ENCODE measurements at regions not wholly inside any gene's neighbourhood (a gene's known extent, or its start where the extent isn't known, plus 50 kb on each side); places are given as distances from the start of the nearest gene placed in this dataset.

DNA sequence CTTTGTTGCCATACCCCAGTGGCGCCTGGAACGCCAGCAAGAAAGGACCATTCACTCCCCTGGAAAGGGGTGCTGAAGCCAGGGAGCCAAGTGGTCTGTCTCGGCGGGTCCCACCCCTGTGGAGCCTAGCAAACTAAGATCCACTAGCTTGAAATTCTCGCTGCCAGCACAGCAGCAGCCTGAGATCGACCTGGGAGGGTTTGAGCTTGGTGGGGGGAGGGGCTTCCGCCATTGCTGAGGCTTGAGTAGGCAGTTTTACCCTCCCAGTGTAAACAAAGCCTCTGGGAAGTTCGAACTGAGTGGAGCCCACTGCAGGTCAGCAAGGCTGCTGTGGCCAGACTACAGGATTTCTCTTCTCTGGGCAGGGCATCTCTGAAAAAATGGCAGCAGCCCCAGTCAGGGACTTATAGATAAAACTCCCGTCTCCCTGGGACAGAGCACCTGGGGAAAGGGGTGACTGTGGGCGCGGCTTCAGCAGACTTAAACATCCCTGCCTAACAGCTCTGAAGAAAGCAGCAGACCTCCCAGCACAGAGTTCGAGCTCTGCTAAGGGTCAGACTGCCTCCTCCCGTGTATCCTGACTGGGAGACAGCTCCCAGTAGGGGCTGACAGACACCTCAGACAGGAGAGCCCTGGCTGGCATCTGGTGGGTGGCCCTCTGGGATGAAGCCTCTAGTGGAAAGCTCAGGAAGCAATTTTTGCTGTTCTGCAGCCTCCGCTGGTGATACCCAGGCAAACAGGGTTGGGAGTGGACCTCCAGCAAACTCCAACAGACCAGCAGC, 281.1 kb upstream of the SP4 start:
- no peak for DNase-seq (ENCODE audit: low spot score)

DNA sequence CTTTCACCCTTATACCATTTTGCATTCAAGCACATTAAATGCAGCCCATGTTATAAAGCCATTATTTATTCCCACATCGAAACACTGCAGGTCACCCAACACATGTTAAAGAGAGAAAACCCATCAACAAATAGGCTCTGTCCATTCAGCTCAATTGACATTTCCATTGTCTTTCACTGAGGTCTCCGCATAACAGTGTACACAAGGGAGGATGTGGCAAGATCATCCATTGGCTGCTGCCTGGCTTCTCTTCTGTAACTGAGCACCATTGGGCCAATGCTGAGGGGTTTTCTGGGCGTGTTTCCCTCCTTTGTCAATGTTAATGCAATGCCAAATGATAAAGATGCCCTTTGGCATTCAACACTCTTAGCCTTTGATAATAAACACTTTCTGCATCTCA, 278.1 kb upstream of the SP4 start:
- no peak for DNase-seq (ENCODE audit: low spot score)

DNA sequence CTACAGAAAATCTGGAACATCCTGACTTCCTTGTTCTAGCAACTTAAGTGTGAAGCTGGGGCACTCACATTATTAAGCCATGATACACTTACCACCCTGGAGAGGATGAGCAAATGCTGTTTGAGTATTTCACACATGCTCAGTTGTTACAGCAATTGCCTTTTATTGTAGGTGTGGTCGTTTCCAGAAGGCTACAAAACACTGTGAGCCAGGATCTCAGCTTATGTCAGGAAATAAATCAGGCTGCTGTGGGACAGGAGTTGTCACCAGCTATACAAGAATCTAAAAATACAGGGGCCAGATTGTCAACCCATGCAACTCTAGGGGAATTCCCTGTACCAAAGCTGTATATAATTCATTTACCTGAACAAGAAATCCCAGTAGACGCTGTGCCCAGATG, 273.3 kb upstream of the SP4 start:
- no peak for DNase-seq (ENCODE audit: low spot score)

DNA sequence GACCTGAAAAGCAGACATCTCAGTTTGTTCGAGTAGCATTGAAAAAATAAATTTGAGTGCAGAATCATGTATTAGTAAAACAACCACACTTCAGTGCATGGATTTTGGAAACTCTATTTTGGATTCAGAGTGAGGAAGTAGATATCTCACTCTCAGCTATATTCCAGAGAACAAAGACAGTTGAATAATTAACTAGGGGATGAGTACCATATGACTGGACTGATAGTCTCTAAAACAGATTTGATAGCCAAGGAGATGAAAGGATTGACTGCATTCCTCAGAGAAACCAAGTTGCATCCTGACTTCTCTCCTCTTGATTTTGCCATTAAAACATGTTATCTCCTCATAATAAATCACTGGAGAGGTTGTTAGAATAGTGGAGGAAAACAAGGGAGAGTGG, 268.4 kb upstream of the SP4 start:
- DNase-seq (ENCODE audit: low spot score) = no peak

DNA sequence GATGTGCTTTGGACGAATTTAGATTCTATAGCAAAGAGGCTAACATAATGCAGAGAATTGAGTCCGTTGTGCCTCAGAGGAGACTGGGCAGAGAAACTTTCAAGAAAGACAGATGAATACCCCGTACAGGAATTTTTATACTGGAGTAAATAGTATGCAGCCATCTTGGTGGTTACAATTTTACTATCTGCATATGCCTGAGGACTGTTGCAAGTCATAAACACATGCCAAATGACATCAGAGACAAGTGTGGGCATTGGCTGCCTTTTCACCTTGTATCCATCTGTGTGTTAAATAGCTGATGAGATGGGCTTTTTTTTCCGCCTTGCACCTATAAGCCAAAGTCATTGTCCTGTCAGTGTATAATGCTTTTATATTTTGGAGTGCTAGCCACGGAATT, 267.5 kb upstream of the SP4 start:
- DNase-seq (ENCODE audit: low spot score) = no peak

DNA sequence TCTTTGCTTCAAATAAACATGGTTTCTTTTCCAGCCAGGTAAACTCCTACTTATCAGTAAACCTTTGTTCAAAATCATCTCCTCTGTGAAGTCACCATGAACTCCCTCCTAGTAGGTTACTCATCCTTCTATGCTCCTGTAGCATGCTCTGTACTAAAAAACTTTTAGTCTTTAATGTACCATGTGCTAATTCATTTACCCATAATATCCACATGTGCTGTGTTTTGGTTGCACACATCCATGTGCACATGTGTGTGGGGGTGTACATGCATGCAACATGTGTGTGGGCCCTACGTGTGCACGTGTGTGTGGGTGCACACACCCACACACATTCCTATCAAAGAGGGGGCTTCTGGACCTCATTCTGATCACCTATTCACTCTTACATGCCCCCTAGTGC, 259.9 kb upstream of the SP4 start:
- DNase-seq (ENCODE audit: low spot score) = no peak

DNA sequence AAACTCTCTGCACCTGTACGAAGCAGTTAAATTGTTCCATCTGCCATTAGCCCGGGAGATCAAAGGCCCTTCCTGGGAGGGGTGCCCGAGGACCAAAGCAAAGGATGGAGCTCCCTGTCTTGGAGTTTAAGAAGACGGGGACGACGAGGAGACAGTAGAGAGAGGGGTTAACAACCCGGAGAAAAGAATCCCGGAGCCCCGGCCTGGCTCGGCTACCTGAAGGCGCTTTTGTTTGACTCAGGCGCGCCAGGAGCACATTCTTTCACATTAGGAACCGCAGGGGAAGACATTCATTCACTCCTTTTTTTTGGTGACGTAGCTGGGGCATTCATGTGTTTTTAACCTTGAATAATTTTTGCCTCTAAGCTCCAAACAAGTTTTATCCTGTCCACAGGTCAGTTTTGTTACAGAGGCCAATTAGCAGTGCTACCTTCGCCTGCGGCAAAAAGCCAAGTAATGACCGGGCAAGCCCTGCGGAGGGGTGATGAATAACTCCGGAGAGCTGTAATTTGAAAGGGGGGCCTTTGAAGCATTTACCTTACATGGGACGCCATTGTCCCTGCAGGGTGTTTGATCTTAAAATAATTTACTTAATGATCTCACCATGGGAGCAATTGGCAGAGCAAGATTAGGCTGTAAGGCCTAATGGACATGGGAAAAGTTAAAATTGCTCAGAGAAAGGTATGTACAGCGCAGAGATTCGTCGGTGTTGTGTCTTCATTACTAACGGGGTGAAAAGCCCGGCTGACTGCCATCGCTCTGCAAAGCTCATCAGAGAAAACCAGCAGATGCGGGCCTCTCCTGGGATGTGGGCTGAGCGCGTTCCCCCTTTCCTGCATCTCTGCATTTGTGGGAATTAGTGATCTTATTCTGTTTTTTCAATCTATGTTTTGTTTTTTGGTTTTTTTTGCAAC, 258.0 kb upstream of the SP4 start:
- no peak for DNase-seq (ENCODE audit: low spot score)

DNA sequence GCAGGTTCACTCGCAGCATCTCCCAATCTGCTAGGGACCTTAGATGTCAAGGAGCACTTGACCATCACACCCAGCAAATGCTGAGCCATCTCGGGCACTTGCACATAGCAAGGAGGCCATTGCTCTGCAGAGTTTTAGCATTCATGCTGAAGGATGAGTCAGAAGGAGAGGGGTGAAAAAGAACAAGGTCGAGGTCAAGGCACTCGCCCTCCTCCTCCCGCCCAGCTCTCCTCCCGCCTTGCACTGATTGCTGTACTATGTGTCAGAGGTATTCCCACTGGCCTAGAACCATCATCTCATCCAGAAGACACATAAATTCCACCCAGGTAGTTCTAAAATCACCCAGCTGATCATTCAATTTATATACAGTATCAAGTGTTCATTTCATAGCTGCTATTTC, 255.1 kb upstream of the SP4 start:
- no peak for DNase-seq (ENCODE audit: low spot score)

DNA sequence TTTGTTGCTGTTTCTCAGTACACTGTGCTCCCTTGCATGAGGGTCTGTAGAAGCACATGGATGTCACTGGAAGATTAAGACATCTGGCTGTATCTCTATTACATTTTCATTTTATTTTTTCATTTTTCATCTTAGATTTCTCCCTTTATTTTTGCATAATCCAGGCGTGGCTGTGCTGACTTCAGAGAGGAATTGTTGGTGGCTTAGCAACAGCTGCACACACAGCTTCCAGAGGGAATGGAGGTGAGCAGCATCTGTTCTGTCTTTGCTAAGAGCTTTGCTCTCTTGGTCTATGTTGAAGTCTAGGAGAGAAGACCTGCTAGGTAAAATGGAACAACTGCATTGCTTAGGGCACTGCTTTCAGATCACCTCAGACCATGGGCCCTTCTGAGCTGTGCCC, 254.4 kb upstream of the SP4 start:
- no peak for DNase-seq (ENCODE audit: low spot score)

DNA sequence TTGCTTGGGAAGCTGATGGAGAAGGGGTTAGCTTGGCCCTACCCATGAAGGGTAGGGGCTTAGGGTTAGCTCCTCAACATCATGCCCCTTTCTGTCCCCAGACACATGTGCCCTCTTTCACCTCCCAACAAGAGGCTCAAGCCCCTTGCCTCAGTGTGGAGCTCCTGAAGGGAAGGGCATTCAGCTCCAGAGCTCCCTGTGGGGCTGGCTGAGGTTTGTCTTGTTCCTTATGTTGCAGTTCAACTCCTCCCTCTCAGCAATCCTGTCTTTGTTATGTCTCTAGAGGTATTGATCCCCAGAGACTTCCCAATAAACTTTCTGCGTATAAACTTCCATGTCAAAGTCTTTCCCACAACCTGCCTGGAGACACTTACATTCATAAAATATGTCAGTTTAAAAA, 252.2 kb upstream of the SP4 start:
- no peak for DNase-seq (ENCODE audit: low spot score)

DNA sequence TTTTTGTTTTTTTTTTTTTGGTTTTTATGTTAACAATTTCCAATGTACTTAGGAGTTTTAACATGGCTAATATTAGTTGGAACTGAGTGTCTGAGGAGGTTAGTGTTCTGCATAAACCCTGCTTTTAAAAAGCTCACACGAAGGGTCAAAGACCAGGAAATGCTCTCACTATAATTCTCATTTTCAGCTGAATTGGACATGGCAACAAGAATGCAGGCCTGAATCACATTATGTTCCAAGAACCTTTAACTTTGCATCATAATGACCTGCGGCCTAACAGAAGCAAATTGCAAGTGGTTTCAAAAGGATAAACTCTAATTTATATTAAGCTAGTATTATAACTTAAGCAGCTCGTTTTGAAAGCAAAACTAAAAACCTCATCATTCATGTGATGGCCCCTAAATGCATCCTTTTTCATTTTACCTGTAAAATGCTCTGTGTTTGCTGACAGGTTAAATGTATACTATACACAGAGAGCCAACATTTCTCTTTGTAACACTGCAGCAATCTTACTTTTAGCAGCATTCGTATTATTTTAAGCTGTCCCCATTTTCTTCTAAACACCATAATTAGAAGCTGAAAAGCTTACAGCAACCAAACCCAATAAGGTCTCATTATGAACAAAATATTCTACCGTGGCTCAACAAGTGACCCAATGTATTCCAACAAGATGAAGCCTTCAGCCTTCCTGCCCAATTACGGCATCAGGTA, 242.8 kb upstream of the SP4 start:
- DNase-seq (ENCODE audit: low spot score) = no peak

DNA sequence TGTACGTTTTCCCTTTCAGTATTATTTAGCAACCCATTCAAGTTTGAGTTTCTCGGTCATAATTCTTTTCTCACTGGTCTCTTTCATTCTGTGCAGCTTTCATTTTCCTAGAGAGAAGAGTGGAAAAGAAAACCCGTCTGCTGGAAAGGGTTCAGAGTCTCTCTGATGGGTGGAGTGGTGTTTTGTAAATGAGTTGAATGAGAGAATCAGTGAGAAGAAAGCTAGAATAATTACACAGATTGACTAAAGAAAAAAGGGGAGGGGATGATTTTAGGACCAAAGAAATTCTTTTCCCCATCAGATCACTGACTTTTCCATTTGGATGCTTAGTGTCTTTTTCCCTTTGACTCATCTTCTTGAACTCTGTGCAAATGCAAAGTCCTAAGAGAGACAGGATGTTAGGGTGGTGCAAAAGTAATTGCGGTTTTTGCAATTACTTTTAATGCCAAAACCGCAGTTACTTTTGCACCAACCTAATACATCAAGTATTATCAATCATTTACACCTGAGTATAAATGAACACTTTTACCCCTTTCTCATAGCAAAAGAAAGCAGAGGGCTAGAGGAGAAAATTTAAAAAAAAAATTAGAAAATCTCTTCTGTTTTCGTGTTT, 242.1 kb upstream of the SP4 start:
- no peak for DNase-seq (ENCODE audit: low spot score)

DNA sequence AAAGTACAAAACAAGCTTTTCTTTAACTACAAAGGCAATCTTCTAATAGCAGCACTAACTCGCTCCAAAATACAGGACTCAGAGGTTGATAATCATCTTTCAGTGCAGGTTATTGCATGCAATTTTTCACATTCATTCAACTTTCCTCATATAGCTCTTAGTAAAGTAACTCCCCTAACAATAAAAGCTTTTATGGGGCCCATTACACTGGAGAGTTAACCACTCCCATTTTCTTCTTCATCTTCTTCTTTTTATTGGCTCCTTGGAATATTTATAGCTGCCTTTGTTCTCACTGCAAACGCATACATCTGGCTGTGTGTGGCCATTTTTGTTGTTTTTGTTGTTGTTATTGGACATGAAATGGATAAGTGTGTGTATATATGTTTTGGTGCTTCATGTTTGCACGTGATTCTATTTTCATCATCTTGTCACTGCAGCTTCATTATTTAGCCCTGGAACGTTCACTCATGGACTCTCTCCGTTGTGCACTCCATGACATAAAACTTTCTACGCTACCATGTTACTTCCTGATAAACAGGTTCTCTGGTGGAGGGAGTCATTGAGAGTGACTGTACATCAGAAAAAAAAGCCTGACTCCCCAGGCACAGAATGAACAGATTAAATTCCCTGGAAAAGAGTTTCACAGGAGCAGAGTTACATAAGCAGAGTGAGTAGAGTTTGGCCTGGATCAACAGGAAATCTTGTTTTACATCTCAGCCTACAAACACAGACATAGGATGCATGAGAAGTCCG, 236.4 kb upstream of the SP4 start:
- DNase-seq (ENCODE audit: low spot score) = no peak

DNA sequence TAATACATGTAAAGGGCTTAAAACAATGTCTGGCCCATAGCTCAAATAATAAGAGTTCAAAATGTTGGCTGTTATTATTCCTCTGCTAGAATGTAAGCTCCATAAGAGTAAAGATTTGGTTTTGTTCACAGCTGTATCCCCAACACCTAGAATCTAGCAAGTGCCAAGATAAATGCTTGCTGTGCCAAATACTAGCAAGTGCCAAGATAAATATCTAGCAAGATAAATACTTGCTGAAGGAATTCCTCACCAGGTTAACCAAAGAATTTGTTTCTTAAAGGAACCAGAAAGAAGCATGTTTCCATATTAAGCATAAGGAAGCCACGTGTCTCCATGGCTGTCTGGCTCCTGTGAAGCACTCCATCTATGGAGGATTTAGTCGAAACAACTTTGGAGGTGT, 235.2 kb upstream of the SP4 start:
- DNase-seq (ENCODE audit: low spot score) = no peak

DNA sequence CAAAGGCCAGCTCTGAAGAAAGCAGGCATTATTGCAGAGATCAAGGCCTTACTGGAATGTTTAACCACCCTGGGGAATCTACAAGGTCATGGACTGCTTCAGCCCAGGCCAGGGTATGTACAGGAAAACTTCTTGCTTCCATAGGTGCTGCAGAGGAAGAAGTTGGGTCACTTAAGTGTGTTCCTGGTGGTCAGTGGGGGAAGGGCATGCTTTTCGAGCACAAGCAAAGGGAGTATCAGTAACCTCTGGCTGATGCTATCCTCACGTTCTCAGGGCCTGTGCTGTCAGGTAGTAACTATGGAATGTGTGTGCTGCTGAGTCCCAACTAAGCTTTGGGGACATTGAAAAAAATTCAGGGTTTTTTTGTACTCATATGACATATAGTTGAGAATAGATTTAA, 234.0 kb upstream of the SP4 start:
- no peak for DNase-seq (ENCODE audit: low spot score)

DNA sequence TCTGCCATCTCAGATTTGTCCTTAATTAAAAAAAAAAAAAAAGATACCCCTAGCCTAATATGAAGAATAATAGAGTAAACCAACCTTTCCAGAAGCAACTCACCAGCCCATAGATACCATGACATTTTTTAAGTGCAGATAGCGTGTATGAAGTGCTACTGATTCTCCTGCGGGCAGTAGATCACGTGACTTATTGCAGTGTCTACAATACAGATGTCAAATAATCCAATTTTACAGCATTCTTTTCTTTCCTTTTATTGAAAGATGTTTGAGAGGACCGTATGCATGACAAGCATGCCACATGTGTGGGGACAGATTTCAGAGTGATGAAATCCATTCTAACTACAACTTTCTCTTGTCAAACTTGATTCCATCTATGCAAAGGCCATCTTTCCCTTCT, 232.9 kb upstream of the SP4 start:
- no peak for DNase-seq (ENCODE audit: low spot score)

DNA sequence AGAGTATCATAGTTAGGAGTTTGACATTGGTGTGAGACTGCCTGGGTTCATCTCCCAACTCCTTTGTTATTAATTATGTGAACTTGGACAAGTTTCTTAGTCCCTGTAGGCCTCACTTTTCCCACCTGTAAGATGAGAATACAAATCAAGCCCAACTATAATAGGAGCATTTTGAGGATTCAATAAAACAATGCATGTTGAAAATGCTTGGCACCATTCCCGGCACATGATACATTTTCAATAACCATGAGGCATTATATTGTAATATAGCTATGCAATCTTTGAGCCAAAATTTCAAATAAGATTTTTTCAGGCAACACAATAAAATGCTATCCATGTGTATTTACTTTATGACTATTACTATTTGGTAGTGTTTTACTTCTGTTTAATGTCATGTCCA, 229.0 kb upstream of the SP4 start:
- DNase-seq (ENCODE audit: low spot score) = no peak

DNA sequence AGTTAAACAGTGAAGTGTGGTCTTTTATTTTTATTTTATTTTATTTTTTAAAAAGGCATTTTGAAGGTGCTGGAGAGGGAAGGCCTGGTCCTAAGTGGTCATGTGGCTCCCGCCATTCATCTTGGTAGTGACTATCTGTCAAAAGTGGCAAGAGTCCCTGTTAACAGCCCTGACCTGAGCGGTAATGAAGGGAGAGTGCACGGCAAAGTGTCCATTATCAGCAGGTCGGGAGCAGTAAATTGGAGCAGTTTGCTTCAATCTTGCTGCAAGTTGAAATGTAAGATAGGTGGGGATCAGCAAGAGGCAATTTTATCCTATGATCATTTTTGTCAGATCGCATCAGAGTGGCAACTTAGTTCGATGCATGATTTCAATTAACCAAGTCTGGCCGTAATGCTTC, 227.4 kb upstream of the SP4 start:
- no peak for DNase-seq (ENCODE audit: low spot score)

DNA sequence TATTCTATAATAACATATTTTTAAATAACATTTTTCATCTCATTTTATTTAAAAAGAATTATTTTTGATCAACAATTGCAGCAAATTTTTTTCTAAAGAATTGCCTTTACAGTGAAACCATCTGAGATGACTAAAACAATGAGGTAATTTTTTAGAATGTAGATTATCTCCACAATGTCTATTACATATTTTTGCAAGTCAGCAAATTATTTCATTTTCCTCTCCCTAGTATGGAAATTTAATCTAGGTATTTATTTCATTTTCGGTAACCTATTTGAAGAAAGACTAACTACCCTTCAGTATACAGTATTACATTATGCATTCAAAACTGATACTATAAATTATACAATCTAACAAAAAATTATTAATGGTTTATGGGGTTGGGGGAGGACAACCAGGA, 213.2 kb upstream of the SP4 start:
- DNase-seq (ENCODE audit: low spot score) = no peak

DNA sequence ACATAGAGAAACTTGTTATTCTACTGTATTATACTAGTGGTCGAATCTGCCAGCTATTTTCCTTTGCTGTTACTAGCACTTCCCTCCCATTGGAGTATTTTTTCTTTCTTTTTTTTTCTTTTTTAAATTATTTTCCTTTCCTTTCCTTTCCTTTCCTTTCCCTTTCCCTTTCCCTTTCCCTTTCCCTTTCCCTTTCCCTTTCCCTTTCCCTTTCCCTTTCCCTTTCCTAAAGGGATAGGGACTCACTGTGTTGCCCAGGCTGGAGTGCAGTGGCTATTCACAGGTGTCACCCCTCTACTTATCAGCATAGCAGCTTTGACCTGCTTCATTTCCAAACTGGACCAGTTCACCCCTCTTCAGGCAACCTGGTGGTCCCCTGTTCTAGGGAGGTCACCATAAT, 212.6 kb upstream of the SP4 start:
- DNase-seq (ENCODE audit: low spot score) = no peak

DNA sequence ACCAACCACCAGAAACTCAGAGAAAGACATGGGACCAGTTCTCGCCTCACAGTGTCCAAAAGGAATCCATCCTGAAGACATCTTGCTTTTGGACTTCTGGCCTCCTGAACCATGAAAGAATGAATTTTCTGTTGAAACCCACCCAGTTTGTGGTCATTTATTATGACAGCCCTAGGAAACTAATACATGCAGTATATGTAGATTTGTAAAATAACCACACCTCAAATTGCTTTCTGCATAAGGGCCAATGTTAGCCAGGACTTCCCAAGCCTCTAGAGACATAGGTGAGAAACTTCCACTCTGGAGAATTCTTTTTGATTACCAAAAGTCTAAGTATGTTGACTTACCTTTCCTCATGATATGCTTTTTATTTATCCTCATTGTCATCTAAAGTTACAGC, 210.5 kb upstream of the SP4 start:
- DNase-seq (ENCODE audit: low spot score) = no peak

DNA sequence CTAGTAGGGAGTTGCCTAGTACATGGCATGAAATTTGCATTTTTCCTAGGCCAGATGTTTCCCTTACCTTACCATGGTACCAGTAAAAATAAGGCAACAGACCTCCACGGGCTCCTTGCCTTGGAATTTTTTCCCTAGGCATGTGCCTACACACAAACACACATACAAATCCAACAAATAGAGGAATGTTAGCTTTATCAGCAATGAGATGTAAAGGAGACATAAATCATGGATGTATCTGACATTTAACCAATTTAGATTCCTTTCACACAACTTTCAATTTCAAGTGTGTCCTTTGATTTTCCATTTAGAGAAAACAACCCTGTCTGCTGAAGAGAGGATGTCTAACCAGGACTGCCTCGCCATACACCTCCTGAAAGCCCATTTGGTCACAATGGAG, 209.7 kb upstream of the SP4 start:
- DNase-seq (ENCODE audit: low spot score) = no peak
